GM12878 (cell line): ENCODE measurements at regions not wholly inside any gene's neighbourhood (a gene's known extent, or its start where the extent isn't known, plus 50 kb on each side); places are given as distances from the start of the nearest gene placed in this dataset.

ENCODE experiments used
- ATAC-seq: fragments of 200-7000 bp; cut with Tn5 transposase; 3 replicates; pipeline ENCODE4 v1.9.1; 2020; ENCODE audit warnings: mild to moderate bottlenecking, moderate library complexity
- BruUV-seq: library from RNA; stranded (reverse); fragments of 400-500 nt; replicated peaks from 2 replicates; lab custom pipeline; 2021; lab: Mats Ljungman, UMichigan
- CTCF ChIA-PET: fragments of 300-600 bp; sonication (Branson Sonifier 250); formaldehyde crosslinking; extraction: SDS; loops from one replicate; lab custom pipeline; 2021; ENCODE audit warnings: inconsistent platforms; lab: Yijun Ruan, JAX
- POLR2A ChIA-PET: fragments of 350-600 bp; formaldehyde crosslinking; extraction: SDS; loops from one replicate; lab custom pipeline; 2021; ENCODE audit warnings: inconsistent platforms; lab: Charles Lee
- RAD21 ChIA-PET: fragments of 300-600 bp; sonication (Branson Sonifier 250); formaldehyde crosslinking; loops from one replicate; lab custom pipeline; 2023; ENCODE audit warnings: antibody characterized with exemption; ENCODE audit not compliant: unreplicated experiment; lab: Charles Lee
- SMC1A ChIA-PET: fragments of 300-600 bp; sonication (Branson Sonifier 250); formaldehyde crosslinking; loops from one replicate; lab custom pipeline; 2023; ENCODE audit not compliant: unreplicated experiment, uncharacterized antibody; lab: Charles Lee
- DNase-seq: peaks from one replicate; pipeline ENCODE4 v3.0.0-alpha.2; 2011; ENCODE audit warnings: low read depth, low spot score
- FAIRE-seq: peaks from 3 replicates; lab custom pipeline; 2011; peaks lifted over from hg19 to GRCh38; lab: Jason Lieb, UNC
- H2AFZ ChIP-seq: 2 replicates; pipeline ENCODE4 v1.6.0; 2011; ENCODE audit warnings: low read depth, low read length, control low read depth; ENCODE audit not compliant: control insufficient read depth
- H3K27ac ChIP-seq: 2 replicates; pipeline ENCODE4 v1.5.1; 2011; ENCODE audit warnings: control low read depth; ENCODE audit not compliant: control insufficient read depth, insufficient read depth
- H3K27me3 ChIP-seq, 2 experiments: replicated peaks in 1 of 2; 2 replicates each; pipeline versions ENCODE4 v1.6.0 to v1.6.1; 2011; ENCODE audit warnings: low read length in 1 of 2; ENCODE audit not compliant: control insufficient read depth in 2 of 2, insufficient read depth in 2 of 2
- H3K36me3 ChIP-seq, 2 experiments: 2 replicates each; pipeline ENCODE4 v1.5.1; 2011; ENCODE audit warnings: low read length in 1 of 2; ENCODE audit not compliant: control insufficient read depth in 2 of 2, insufficient read depth in 2 of 2
- H3K4me1 ChIP-seq: 2 replicates; pipeline ENCODE4 v1.6.1; 2011; ENCODE audit warnings: mild to moderate bottlenecking, low read length, moderate library complexity, mixed read lengths; ENCODE audit not compliant: control insufficient read depth, insufficient read depth
- H3K4me2 ChIP-seq: 2 replicates; pipeline ENCODE4 v1.6.0; 2011; ENCODE audit warnings: control low read depth; ENCODE audit not compliant: control insufficient read depth, insufficient read depth
- H3K4me3 ChIP-seq: fragments of 200-600 bp; sonication (generic); 2 replicates; pipeline ENCODE4 v1.5.1; 2016
- H3K79me2 ChIP-seq: 2 replicates; pipeline ENCODE4 v1.6.0; 2011; ENCODE audit warnings: low read length; ENCODE audit not compliant: control insufficient read depth, insufficient read depth
- H3K9ac ChIP-seq: 2 replicates; pipeline ENCODE4 v1.8.0; 2011; ENCODE audit warnings: low read length, control low read depth, mixed read lengths; ENCODE audit not compliant: control insufficient read depth, insufficient read depth
- H3K9me3 ChIP-seq: replicated peaks from 3 replicates; pipeline ENCODE4 v1.5.1; 2011; ENCODE audit warnings: mild to moderate bottlenecking, low read length; ENCODE audit not compliant: control insufficient read depth, insufficient read depth
- H4K20me1 ChIP-seq: 2 replicates; pipeline ENCODE4 v1.6.0; 2011; ENCODE audit not compliant: control insufficient read depth, insufficient read depth
- ATF2 ChIP-seq: IDR thresholded peaks from 2 replicates; pipeline ENCODE4 v1.6.1; 2012; ENCODE audit warnings: low read length, inconsistent platforms
- BCL11A ChIP-seq: IDR thresholded peaks from 2 replicates; pipeline ENCODE4 v1.6.1; 2011; ENCODE audit warnings: low read depth, low read length
- CHD1 ChIP-seq: IDR thresholded peaks from 2 replicates; pipeline ENCODE4 v1.6.1; 2012; ENCODE audit warnings: low read depth, low read length, improper control_type of control experiment
- CUX1 ChIP-seq: IDR thresholded peaks from 2 replicates; pipeline ENCODE4 v1.6.1; 2012; ENCODE audit warnings: improper control_type of control experiment, low read depth, low read length; ENCODE audit not compliant: insufficient replicate concordance
- FOXM1 ChIP-seq: IDR thresholded peaks from 2 replicates; pipeline ENCODE4 v1.6.1; 2012; ENCODE audit warnings: low read depth, mild to moderate bottlenecking, inconsistent platforms, low read length, moderate library complexity
- GABPA ChIP-seq: IDR thresholded peaks from 2 replicates; pipeline ENCODE4 v1.6.1; 2014; ENCODE audit warnings: antibody characterized with exemption, low read depth, mild to moderate bottlenecking, inconsistent platforms
- GATAD2B ChIP-seq: fragments of 450-650 bp; conservative IDR thresholded peaks from 2 replicates; pipeline ENCODE4 v1.6.1; 2017; ENCODE audit warnings: low read depth, mild to moderate bottlenecking, moderate library complexity
- MEF2B ChIP-seq: fragments of 450-650 bp; IDR thresholded peaks from 2 replicates; pipeline ENCODE4 v1.6.1; 2018; ENCODE audit warnings: mild to moderate bottlenecking, moderate library complexity; ENCODE audit not compliant: partially characterized antibody, poor library complexity, severe bottlenecking
- POLR2AphosphoS2 ChIP-seq: IDR thresholded peaks from 2 replicates; pipeline ENCODE4 v1.6.1; 2011; ENCODE audit warnings: low read depth, mild to moderate bottlenecking, low read length, improper control_type of control experiment, moderate library complexity
- RELA ChIP-seq: fragments of 450-650 bp; IDR thresholded peaks from 2 replicates; pipeline ENCODE4 v1.8.0; 2014; ENCODE audit warnings: borderline replicate concordance; ENCODE audit not compliant: partially characterized antibody
- SREBF1 ChIP-seq: IDR thresholded peaks from 2 replicates; pipeline ENCODE4 v1.6.1; 2012; ENCODE audit warnings: mild to moderate bottlenecking, low read length
- ZBED1 ChIP-seq: IDR thresholded peaks from 2 replicates; pipeline ENCODE4 v1.6.1; 2016; ENCODE audit warnings: borderline replicate concordance
- ZBTB11 ChIP-seq: fragments of 450-650 bp; formaldehyde crosslinking; IDR thresholded peaks from 2 replicates; pipeline ENCODE4 v1.5.0; 2022; ENCODE audit warnings: mild to moderate bottlenecking, missing genetic modification characterization
- WGBS: methylation state at CpG from one replicate; pipeline ENCODE4 v1.1.6; 2016; ENCODE audit warnings: low lambda C conversion rate; ENCODE audit not compliant: insufficient replicate concordance, insufficient coverage; ENCODE audit errors: missing lambda C conversion rate; 5-methylcytosine and 5-hydroxymethylcytosine counted together
- in situ Hi-C: fragments of 300-500 bp; cut with MboI; formaldehyde crosslinking; loops from 9 replicates; pipeline ENCODE4 v1.14.3; 2018; ENCODE audit warnings: mixed read lengths
- intact Hi-C: fragments of 100-400 bp; cut with micrococcal nuclease; formaldehyde crosslinking; loops from one replicate; pipeline ENCODE4 v1.14.2; 2022; ENCODE audit not compliant: unreplicated experiment

GRCh38 chr12:87795555-87795954 is 233.6 kb downstream of the C12orf50 start:
- no peak overlapping the region for H3K4me3 ChIP-seq
- DNase-seq = no peak
- ATAC-seq = no peak
- in situ Hi-C loops = no loop called here
- H4K20me1 ChIP-seq = no peaks in the 10 kb centered on the region
- TF ChIP-seq CHD1 (no peak), ATF2 (no peak), RELA (no peak), GABPA (no peak), POLR2AphosphoS2 (no peak), ZBED1 (no peak), ZBTB11 (no peak), CUX1 (no peak), GATAD2B (no peak), SREBF1 (no peak), FOXM1 (no peak), BCL11A (no peak), MEF2B (no peak)
- no peaks in the 10 kb centered on the region for H3K9me3 ChIP-seq
- no peak overlapping the region for H3K27ac ChIP-seq
- CTCF ChIA-PET = interaction anchor here (1.1 kb wide), 1 partner anchor 13 kb away, joined by 3 read pairs; no protein-coding TSS in a partner anchor
- RAD21 ChIA-PET = no interaction called here
- WGBS = 0% methylated on average over 2 of the region's 2 CpGs
- SMC1A ChIA-PET = no interaction called here
- POLR2A ChIA-PET = no interaction called here
- H3K36me3 ChIP-seq = no peaks in the 10 kb centered on the region
- H3K79me2 ChIP-seq = no peaks in the 10 kb centered on the region
- no peak overlapping the region for H3K4me2 ChIP-seq
- no peaks in the 10 kb centered on the region for H3K4me1 ChIP-seq
- H3K9ac ChIP-seq = no peak overlapping the region
- no peak for FAIRE-seq
- no peak overlapping the region for H2AFZ ChIP-seq
- no peaks in the 10 kb centered on the region for H3K27me3 ChIP-seq
- intact Hi-C loops = no loop called here
- BruUV-seq = no TSS peak
